HCT116 (cell line): ENCODE measurements at regions not wholly inside any gene's neighbourhood (a gene's known extent, or its start where the extent isn't known, plus 50 kb on each side); places are given as distances from the start of the nearest gene placed in this dataset.

Experiments used
- ATAC-seq: fragments of 200-7000 bp; cut with Tn5 transposase; 2 replicates; pipeline ENCODE4 v1.9.1; 2020; ENCODE audit warnings: mild to moderate bottlenecking, moderate library complexity
- BruUV-seq: library from RNA; stranded (reverse); fragments of 400-500 nt; replicated peaks from 2 replicates; lab custom pipeline; 2021; lab: Mats Ljungman, UMichigan
- CTCF ChIA-PET: fragments of 300-600 bp; sonication (Branson Sonifier 250); formaldehyde crosslinking; loops from one replicate; lab custom pipeline; 2021; ENCODE audit warnings: antibody characterized with exemption; lab: Charles Lee
- POLR2A ChIA-PET: fragments of 300-600, 350-600 bp; sonication (Branson Sonifier 250); formaldehyde crosslinking; loops from one replicate; lab custom pipeline; 2021; ENCODE audit warnings: antibody characterized with exemption; lab: Charles Lee
- RAD21 ChIA-PET, 2 experiments: fragments of 300-600 bp; sonication (Branson Sonifier 250); formaldehyde crosslinking; loops; one replicate each; lab custom pipeline; 2023; ENCODE audit warnings: low total read pairs in 2 of 2; ENCODE audit not compliant: uncharacterized antibody in 2 of 2, unreplicated experiment in 2 of 2, low non-redundant PET in 1 of 2; lab: Charles Lee
- DNase-seq: peaks from one replicate; pipeline ENCODE4 v3.0.0-alpha.2; 2010; ENCODE audit warnings: low read depth, low spot score
- H2AFZ ChIP-seq: fragments of 200-600 bp; shearing (Covaris generic), sonication (generic); 2 replicates; pipeline ENCODE4 v1.6.1; 2017; ENCODE audit warnings: low read depth, mixed run types, mixed read lengths, antibody characterized with exemption, low read length; ENCODE audit not compliant: poor library complexity, severe bottlenecking
- H3K27ac ChIP-seq: 2 replicates; pipeline ENCODE4 v1.5.1; 2012; ENCODE audit warnings: low read depth, low read length
- H3K27me3 ChIP-seq: fragments of 200-600 bp; sonication (generic); 2 replicates; pipeline ENCODE4 v1.6.1; 2016; ENCODE audit warnings: mixed run types, low read length, mixed read lengths; ENCODE audit not compliant: insufficient read depth
- H3K36me3 ChIP-seq, 2 experiments: fragments of 200-500 bp in 1 of 2; fragments of 200-600 bp in 1 of 2; sonication (Bioruptor generic) in 1 of 2; sonication (generic) in 1 of 2; 2 replicates each; pipeline versions ENCODE4 v1.5.1 to v1.6.1; 2014 to 2016; ENCODE audit warnings: low read length in 2 of 2, inconsistent platforms in 1 of 2, mixed read lengths in 1 of 2, mixed run types in 1 of 2; ENCODE audit not compliant: insufficient read depth in 2 of 2, control insufficient read depth in 1 of 2
- H3K4me1 ChIP-seq, 2 experiments: fragments of 200-600 bp in 1 of 2; sonication (generic) in 1 of 2; 2 replicates each; pipeline versions ENCODE4 v1.5.1 to v1.6.1; 2012 to 2017; ENCODE audit warnings: low read length in 2 of 2, inconsistent platforms in 1 of 2, mild to moderate bottlenecking in 1 of 2, mixed read lengths in 1 of 2, mixed run types in 1 of 2, moderate library complexity in 1 of 2; ENCODE audit not compliant: insufficient read depth in 2 of 2, control insufficient read depth in 1 of 2
- H3K4me2 ChIP-seq: fragments of 200-600 bp; sonication (generic); 2 replicates; pipeline ENCODE4 v1.6.1; 2017; ENCODE audit warnings: mixed run types, low read length, mixed read lengths
- H3K4me3 ChIP-seq, 2 experiments: fragments of 200-600 bp in 1 of 2; sonication (generic) in 1 of 2; replicated peaks in 1 of 2; 2 replicates each; pipeline ENCODE4 v1.5.1; 2011 to 2016; ENCODE audit warnings: low read length in 2 of 2, control low read depth in 1 of 2, low read depth in 1 of 2, mild to moderate bottlenecking in 1 of 2, mixed read lengths in 1 of 2, mixed run types in 1 of 2
- H3K79me2 ChIP-seq: fragments of 200-600 bp; sonication (generic); 2 replicates; pipeline ENCODE4 v1.6.1; 2017; ENCODE audit warnings: mild to moderate bottlenecking, mixed run types, low read length, moderate library complexity, mixed read lengths; ENCODE audit not compliant: insufficient read depth
- H3K9ac ChIP-seq: fragments of 200-600 bp; sonication (generic); 2 replicates; pipeline ENCODE4 v1.6.1; 2016; ENCODE audit warnings: low read length, mixed read lengths
- H3K9me2 ChIP-seq: fragments of 200-600 bp; sonication (generic), shearing (Covaris generic); 2 replicates; pipeline ENCODE4 v1.6.1; 2017; ENCODE audit warnings: mixed run types, mild to moderate bottlenecking, moderate library complexity; ENCODE audit not compliant: insufficient read depth
- H3K9me3 ChIP-seq, 2 experiments: fragments of 200-500 bp in 1 of 2; fragments of 200-600 bp in 1 of 2; sonication (Bioruptor generic) in 1 of 2; sonication (generic) in 1 of 2; 2 replicates each; pipeline ENCODE4 v1.6.1; 2014 to 2017; ENCODE audit warnings: low read length in 2 of 2, mixed read lengths in 2 of 2, inconsistent platforms in 1 of 2, low read depth in 1 of 2, mild to moderate bottlenecking in 1 of 2, mixed run types in 1 of 2, moderate library complexity in 1 of 2; ENCODE audit not compliant: control insufficient read depth in 1 of 2, insufficient read depth in 1 of 2
- H4K20me1 ChIP-seq: fragments of 200-600 bp; sonication (generic), shearing (Covaris generic); 2 replicates; pipeline ENCODE4 v1.6.1; 2017; ENCODE audit warnings: mixed run types, mild to moderate bottlenecking, moderate library complexity; ENCODE audit not compliant: insufficient read depth
- ATF3 ChIP-seq: IDR thresholded peaks from 2 replicates; pipeline ENCODE4 v1.6.1; 2012
- CBX3 ChIP-seq: IDR thresholded peaks from 2 replicates; pipeline ENCODE4 v1.6.1; 2012; ENCODE audit warnings: low read depth
- CTCF ChIP-seq, 3 experiments: fragments of 200-600 bp in 1 of 3; sonication (generic) in 1 of 3; IDR thresholded peaks in 2 of 3; conservative IDR thresholded peaks in 1 of 3; 2 replicates each; pipeline ENCODE4 v1.5.1; 2012 to 2017; ENCODE audit warnings: low read depth in 2 of 3, low read length in 2 of 3, antibody characterized with exemption in 1 of 3, borderline replicate concordance in 1 of 3, control low read depth in 1 of 3, mild to moderate bottlenecking in 1 of 3, mixed read lengths in 1 of 3, mixed run types in 1 of 3, moderate library complexity in 1 of 3; ENCODE audit not compliant: insufficient read depth in 1 of 3
- EGR1 ChIP-seq: IDR thresholded peaks from 2 replicates; pipeline ENCODE4 v1.6.1; 2012; ENCODE audit warnings: low read depth
- EZH2phosphoT487 ChIP-seq: fragments of 200-600 bp; IDR thresholded peaks from 2 replicates; pipeline ENCODE4 v1.6.1; 2018; ENCODE audit warnings: antibody characterized with exemption, borderline replicate concordance
- POLR2A ChIP-seq: IDR thresholded peaks from 2 replicates; pipeline ENCODE4 v1.7.0; 2011; ENCODE audit warnings: borderline replicate concordance; ENCODE audit not compliant: insufficient read depth, insufficient read length; ENCODE audit errors: extremely low read depth
- SIN3A ChIP-seq: IDR thresholded peaks from 2 replicates; pipeline ENCODE4 v1.6.1; 2012; ENCODE audit warnings: low read depth
- SP1 ChIP-seq: IDR thresholded peaks from 2 replicates; pipeline ENCODE4 v1.6.1; 2012; ENCODE audit warnings: low read depth
- YY1 ChIP-seq: IDR thresholded peaks from 2 replicates; pipeline ENCODE4 v1.6.1; 2011; ENCODE audit warnings: low read length, low read depth, moderate library complexity, mild to moderate bottlenecking; ENCODE audit not compliant: insufficient replicate concordance; ENCODE audit errors: extremely low read depth
- ZBTB33 ChIP-seq: IDR thresholded peaks from 2 replicates; pipeline ENCODE4 v1.6.1; 2011; ENCODE audit warnings: mild to moderate bottlenecking, low read length, moderate library complexity; ENCODE audit not compliant: insufficient replicate concordance; ENCODE audit errors: extremely low read depth
- intact Hi-C: fragments of 100-400 bp; cut with micrococcal nuclease; formaldehyde crosslinking; loops from 2 replicates; pipeline ENCODE4 v1.10.0; 2022

- Histone ChIP-seq H2AFZ (no peak overlapping the region), H3K4me3 (no peak overlapping the region), H3K27me3 (no peaks in the 10 kb centered on the region), H3K9me3 (no peaks in the 10 kb centered on the region), H3K79me2 (no peaks in the 10 kb centered on the region), H3K4me2 (no peak overlapping the region), H3K9ac (no peak overlapping the region), H3K4me1 (no peaks in the 10 kb centered on the region), H3K27ac (no peak overlapping the region), H3K36me3 (no peaks in the 10 kb centered on the region), H4K20me1 (no peaks in the 10 kb centered on the region), H3K9me2 (no peaks in the 10 kb centered on the region)
- ChIA-PET POLR2A (no interaction called here), CTCF (no interaction called here), RAD21 (no interaction called here)
- DNase-seq (no peak), ATAC-seq (no peak)
- no peak for TF ChIP-seq EZH2phosphoT487
- no peak for TF ChIP-seq CTCF (IDR thresholded peaks at IDR 0.05 in 2 of 3, conservative IDR thresholded peaks at IDR 0.05 in 1 of 3; ENCODE audit: borderline replicate concordance in 1 of 3, insufficient read depth in 1 of 3, low read depth in 2 of 3, low read length in 2 of 3)
- TF ChIP-seq ATF3 = no peak
- TF ChIP-seq SP1 = no peak
- TF ChIP-seq CBX3 = no peak
- TF ChIP-seq EGR1 = no peak
- no peak for TF ChIP-seq POLR2A
- no peak for TF ChIP-seq SIN3A
- TF ChIP-seq YY1 = no peak
- no peak for TF ChIP-seq ZBTB33
- intact Hi-C loops = no loop called here
- BruUV-seq = no TSS peak
Measured at GRCh38 chr3:144178607-144179006, 207.0 kb downstream of the DIPK2A start.
